GM12875 (cell line): ENCODE measurements at regions not wholly inside any gene's neighbourhood (a gene's known extent, or its start where the extent isn't known, plus 50 kb on each side); places are given as distances from the start of the nearest gene placed in this dataset.

Source experiments
- H3K4me3 ChIP-seq: one replicate; pipeline ENCODE4 v1.5.1; 2011; ENCODE audit warnings: low read depth, low read length, control low read depth
- CTCF ChIP-seq: IDR thresholded peaks from 2 replicates; pipeline ENCODE4 v1.5.1; 2011; ENCODE audit warnings: low read depth, mild to moderate bottlenecking, control low read depth, inconsistent platforms, low read length, moderate library complexity, borderline replicate concordance; ENCODE audit not compliant: insufficient read depth

GRCh38 chr2:198913394-198914152, 544.2 kb downstream of the SATB2 start:
- no peak for TF ChIP-seq CTCF
- H3K4me3 ChIP-seq = no peak overlapping the region

GRCh38 chr2:198909525-198910267, 548.0 kb downstream of the SATB2 start:
- TF ChIP-seq CTCF = no peak
- no peak overlapping the region for H3K4me3 ChIP-seq

GRCh38 chr2:198905881-198906612, 551.7 kb downstream of the SATB2 start:
- H3K4me3 ChIP-seq = no peak overlapping the region
- no peak for TF ChIP-seq CTCF

- H3K4me3 ChIP-seq = no peak overlapping the region
- TF ChIP-seq CTCF = no peak
These were observed 555.8 kb downstream of the SATB2 start for GRCh38 chr2:198901894-198902293.

GRCh38 chr2:198900141-198900540, 557.6 kb downstream of the SATB2 start:
- no peak overlapping the region for H3K4me3 ChIP-seq
- TF ChIP-seq CTCF = no peak

- TF ChIP-seq CTCF = no peak
These were observed 567.2 kb downstream of the SATB2 start for GRCh38 chr2:198890490-198890889.

More at GRCh38 chr2:198890490-198890889, 567.2 kb downstream of the SATB2 start:
- no peak overlapping the region for H3K4me3 ChIP-seq
